ENCODE measurements at regions not wholly inside any gene's neighbourhood (a gene's known extent, or its start where the extent isn't known, plus 50 kb on each side); places are given as distances from the start of the nearest gene placed in this dataset.

DNA sequence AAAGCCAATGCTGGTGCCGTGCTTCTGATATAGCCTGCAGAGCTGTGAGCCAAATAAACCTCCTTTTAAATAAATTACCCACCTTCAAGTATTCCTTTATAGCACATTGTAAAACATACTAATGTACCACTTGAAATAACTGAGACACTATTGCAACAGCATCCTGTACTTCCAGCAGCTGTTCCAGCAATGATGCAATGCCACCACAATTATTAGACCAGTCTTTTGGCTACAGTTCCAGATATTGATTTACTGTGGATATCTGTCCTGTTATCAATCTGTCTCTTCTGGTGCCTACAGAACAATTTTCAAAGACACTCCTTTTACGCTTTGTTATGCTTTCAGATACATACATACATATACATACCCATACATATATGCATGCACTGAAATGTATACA lies 567.9 kb downstream of the TAF11L14 start:
- intact Hi-C loops (cut with DNase I, micrococcal nuclease): no loop called here
- TF ChIP-seq, protein P1, sequence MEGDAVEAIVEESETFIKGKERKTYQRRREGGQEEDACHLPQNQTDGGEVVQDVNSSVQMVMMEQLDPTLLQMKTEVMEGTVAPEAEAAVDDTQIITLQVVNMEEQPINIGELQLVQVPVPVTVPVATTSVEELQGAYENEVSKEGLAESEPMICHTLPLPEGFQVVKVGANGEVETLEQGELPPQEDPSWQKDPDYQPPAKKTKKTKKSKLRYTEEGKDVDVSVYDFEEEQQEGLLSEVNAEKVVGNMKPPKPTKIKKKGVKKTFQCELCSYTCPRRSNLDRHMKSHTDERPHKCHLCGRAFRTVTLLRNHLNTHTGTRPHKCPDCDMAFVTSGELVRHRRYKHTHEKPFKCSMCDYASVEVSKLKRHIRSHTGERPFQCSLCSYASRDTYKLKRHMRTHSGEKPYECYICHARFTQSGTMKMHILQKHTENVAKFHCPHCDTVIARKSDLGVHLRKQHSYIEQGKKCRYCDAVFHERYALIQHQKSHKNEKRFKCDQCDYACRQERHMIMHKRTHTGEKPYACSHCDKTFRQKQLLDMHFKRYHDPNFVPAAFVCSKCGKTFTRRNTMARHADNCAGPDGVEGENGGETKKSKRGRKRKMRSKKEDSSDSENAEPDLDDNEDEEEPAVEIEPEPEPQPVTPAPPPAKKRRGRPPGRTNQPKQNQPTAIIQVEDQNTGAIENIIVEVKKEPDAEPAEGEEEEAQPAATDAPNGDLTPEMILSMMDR (IDR thresholded peaks at IDR 0.05): no peak
- ATAC-seq: no peak

GRCh38 chr5:18203296-18203695 lies 569.0 kb downstream of the TAF11L14 start:
- no peaks in the 10 kb centered on the region for H3K36me3 ChIP-seq (ENCODE audit: low read depth)
- ATAC-seq (no peak), DNase-seq (no peak)
- H3K4me3 ChIP-seq: no peak overlapping the region
- intact Hi-C loops (cut with DNase I, micrococcal nuclease): no loop called here
- peaks cover 22% of the 10 kb centered on the region for H3K9me3 ChIP-seq
- TF ChIP-seq, protein P1 (IDR thresholded peaks at IDR 0.05): no peak
- no peaks in the 10 kb centered on the region for H3K4me1 ChIP-seq (ENCODE audit: low read depth)

More for the DNA sequence above, 567.9 kb downstream of the TAF11L14 start:
- DNase-seq: no peak
- peaks cover 29% of the 10 kb centered on the region for H3K9me3 ChIP-seq
- H3K4me1 ChIP-seq (ENCODE audit: low read depth): no peaks in the 10 kb centered on the region
- H3K4me3 ChIP-seq: no peak overlapping the region
- H3K36me3 ChIP-seq (ENCODE audit: low read depth): no peaks in the 10 kb centered on the region

DNA sequence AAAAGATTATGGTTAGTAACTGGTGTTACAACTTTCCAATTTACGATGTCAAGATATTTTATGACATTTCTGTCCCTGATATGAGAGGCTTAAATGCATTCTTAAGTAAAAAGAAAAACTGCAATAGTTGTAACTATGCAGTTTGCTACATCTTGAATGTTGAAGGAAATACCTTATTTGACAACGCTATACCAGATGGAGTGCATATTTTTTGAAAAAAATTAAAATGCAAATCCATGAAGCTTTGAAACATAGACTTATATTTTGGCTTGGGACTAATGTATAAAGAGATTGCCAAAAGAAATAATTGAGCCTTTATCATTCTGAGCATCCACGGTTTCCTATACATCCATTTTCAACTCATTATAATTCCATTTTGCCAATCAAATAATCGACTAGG lies 579.4 kb downstream of the TAF11L14 start:
- TF ChIP-seq, protein P1 (IDR thresholded peaks at IDR 0.05): no peak
- Histone ChIP-seq H3K4me1 (ENCODE audit: low read depth) (no peaks in the 10 kb centered on the region), H3K4me3 (no peak overlapping the region), H3K36me3 (ENCODE audit: low read depth) (no peaks in the 10 kb centered on the region), H3K9me3 (peaks cover 14% of the 10 kb centered on the region)
- DNase-seq (no peak), ATAC-seq (no peak)
- intact Hi-C loops (cut with DNase I, micrococcal nuclease): no loop called here

DNA sequence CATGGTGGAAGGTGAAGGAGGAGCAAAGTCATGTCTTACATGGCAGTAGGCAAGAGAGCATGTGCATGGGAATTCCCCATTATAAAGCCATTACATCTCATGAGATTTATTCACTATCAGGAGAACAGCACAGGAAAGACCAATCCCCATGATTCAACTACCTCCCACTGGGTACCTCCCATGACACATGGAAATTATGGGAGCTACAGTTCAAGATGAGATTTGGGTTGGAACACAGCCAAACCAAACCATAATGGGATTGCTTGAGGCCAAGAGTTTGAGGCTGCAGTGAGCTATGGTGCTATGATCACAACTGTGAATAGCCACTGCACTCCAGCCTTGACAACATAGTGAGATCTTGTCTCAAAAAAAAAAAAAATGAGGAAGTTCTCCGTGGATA lies 581.8 kb downstream of the TAF11L14 start:
- H3K4me3 ChIP-seq: no peak overlapping the region
- H3K36me3 ChIP-seq (ENCODE audit: low read depth): no peaks in the 10 kb centered on the region
- TF ChIP-seq, protein P1 (IDR thresholded peaks at IDR 0.05): no peak
- no peaks in the 10 kb centered on the region for H3K4me1 ChIP-seq (ENCODE audit: low read depth)
- peaks cover 14% of the 10 kb centered on the region for H3K9me3 ChIP-seq
- intact Hi-C loops (cut with DNase I, micrococcal nuclease): no loop called here
- no peak for DNase-seq
- ATAC-seq: no peak

GRCh38 chr5:18216729-18217128 lies 582.5 kb downstream of the TAF11L14 start:
- ATAC-seq (no peak), DNase-seq (no peak)
- intact Hi-C loops (cut with DNase I, micrococcal nuclease): no loop called here
- H3K4me1 ChIP-seq (ENCODE audit: low read depth): no peaks in the 10 kb centered on the region
- H3K9me3 ChIP-seq: peaks cover 14% of the 10 kb centered on the region
- TF ChIP-seq, protein P1 (IDR thresholded peaks at IDR 0.05): no peak
- H3K4me3 ChIP-seq: no peak overlapping the region
- H3K36me3 ChIP-seq (ENCODE audit: low read depth): no peaks in the 10 kb centered on the region

- ATAC-seq (no peak), DNase-seq (no peak)
- intact Hi-C loops (cut with DNase I, micrococcal nuclease): no loop called here
Observed at GRCh38 chr5:18219241-18219640, 585.0 kb downstream of the TAF11L14 start.

More at GRCh38 chr5:18219241-18219640, 585.0 kb downstream of the TAF11L14 start:
- no peaks in the 10 kb centered on the region for H3K4me1 ChIP-seq (ENCODE audit: low read depth)
- TF ChIP-seq, protein P1 (IDR thresholded peaks at IDR 0.05): no peak
- no peaks in the 10 kb centered on the region for H3K36me3 ChIP-seq (ENCODE audit: low read depth)
- no peak overlapping the region for H3K4me3 ChIP-seq
- H3K9me3 ChIP-seq: peaks cover 8% of the 10 kb centered on the region
